ENCODE measurements at regions not wholly inside any gene's neighbourhood (a gene's known extent, or its start where the extent isn't known, plus 50 kb on each side); places are given as distances from the start of the nearest gene placed in this dataset.

- DNase-seq (ENCODE audit: low spot score), result no peak
Measured at GRCh38 chr4:130178106-130178505, 1082.2 kb downstream of the C4orf33 start.

- peak; percentile 3 for DNase-seq (ENCODE audit: low spot score)
Measured at GRCh38 chr4:130183096-130183495, 1087.1 kb downstream of the C4orf33 start.

DNA sequence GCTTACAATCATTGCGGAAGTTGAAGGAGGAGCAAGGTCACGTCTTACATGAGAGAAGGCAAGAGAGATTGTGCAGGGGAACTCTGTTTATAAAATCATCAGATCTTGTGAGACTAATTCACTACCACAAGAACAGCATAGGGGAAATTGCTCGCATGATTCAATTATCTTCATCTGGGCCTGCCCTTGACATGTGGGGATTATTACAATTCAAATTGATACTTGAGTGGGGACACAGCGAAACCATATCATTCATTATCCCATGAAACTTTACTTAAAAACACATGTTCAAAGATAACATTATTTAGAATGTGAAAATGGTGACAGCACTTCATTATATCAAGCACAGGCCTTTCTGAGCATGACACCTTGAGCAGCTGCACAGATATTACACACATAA is 1087.8 kb downstream of the C4orf33 start:
- no peak for DNase-seq (ENCODE audit: low spot score)

DNA sequence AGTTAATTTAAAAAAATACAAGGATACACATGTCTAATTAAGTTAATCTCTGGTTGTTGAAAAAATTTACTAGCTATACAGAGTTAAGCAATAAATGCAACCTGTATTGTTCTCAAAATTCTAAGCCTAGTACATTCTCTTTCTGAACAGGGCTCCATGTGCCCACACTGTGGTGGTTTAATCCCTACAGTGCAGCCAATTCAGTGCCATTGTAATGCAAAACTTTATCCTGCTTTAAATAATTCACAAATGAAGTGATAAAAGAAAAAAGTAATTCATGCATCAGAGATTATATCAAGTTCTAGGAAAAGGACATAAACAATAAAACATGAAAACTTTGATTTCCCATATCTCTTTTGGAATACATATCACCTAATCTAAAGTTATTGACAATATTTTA is 1089.2 kb downstream of the C4orf33 start:
- DNase-seq (ENCODE audit: low spot score), result no peak

DNA sequence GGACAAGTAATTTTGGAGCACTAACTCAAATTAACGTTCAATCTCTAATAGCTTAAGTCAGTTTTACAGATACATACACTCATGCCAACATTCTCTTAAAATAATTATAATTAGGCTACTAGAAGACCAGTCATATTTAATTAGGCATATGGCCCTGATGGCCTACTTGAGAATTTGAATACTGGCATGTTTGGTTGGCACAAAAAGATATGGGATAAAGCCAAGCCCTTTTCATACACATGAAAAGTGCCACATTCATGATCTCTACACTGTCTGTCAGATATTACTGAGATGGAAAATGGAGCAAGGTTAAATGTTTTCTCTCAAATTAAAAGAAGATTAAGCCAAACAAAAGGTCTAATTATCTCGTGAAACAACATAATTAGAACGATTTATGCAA is 1091.0 kb downstream of the C4orf33 start:
- DNase-seq (ENCODE audit: low spot score), result no peak

DNA sequence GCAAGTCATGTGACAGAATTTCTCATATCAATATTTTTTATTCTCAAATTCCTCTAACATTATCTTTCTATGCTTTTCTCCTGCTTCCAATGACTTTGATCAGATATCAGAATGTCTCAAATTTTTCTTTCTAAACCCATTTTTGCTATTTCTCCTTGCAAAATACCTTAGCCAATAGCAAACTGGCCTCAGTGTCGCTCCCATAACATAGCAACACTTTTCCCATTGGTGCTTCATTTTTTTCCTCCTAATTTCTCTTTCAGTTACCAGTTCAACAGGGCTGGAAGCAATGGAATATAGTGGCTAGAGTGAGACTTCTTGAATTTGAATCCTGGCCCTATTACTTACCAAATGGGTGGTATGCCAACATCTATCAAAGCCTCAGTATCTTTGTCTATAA is 1091.6 kb downstream of the C4orf33 start:
- no peak for DNase-seq (ENCODE audit: low spot score)

DNA sequence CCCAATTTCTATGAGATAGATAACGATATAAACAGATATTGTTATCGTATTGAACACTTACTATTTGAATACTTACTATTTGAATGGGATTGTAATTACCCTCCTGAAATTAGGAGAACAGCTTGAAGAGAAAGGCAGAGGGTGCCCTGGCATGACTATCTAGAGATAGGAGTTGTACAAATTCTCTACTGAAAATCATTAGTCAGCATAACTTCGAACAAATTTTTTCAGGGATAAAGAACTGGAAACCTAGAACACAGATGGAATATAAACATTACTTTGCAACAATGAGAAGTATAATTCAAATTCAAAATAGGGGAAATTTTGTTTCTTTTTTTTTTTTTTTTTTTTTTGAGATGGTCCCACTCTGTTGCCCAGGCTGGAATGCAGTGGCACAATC is 1096.8 kb downstream of the C4orf33 start:
- no peak for DNase-seq (ENCODE audit: low spot score)

DNA sequence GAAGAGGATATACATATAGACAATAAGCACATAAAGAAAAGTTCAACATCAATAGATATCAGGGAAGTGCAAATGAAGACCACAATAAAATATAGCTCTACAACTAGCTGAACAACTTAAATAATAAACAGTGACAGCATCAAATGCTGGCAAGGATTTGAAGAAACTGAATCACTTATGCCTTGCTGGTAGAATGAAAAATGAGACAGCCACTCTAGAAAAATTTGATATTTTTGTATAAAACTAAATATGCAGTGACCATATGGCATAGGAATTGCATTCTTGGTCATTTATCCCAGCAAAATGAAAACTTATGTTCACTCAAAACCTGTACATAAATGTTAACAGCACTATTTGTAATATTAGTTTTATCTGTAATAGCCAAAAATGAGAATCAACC is 1102.0 kb downstream of the C4orf33 start:
- no peak for DNase-seq (ENCODE audit: low spot score)

- no peak for DNase-seq (ENCODE audit: low spot score)
Measured at GRCh38 chr4:130203571-130203970, 1107.6 kb downstream of the C4orf33 start.

- DNase-seq (ENCODE audit: low spot score), result peak; percentile 73
Measured at GRCh38 chr4:130210864-130211263, 1114.9 kb downstream of the C4orf33 start.

GRCh38 chr4:130214268-130214667 is 1118.3 kb downstream of the C4orf33 start:
- no peak for DNase-seq (ENCODE audit: low spot score)

DNA sequence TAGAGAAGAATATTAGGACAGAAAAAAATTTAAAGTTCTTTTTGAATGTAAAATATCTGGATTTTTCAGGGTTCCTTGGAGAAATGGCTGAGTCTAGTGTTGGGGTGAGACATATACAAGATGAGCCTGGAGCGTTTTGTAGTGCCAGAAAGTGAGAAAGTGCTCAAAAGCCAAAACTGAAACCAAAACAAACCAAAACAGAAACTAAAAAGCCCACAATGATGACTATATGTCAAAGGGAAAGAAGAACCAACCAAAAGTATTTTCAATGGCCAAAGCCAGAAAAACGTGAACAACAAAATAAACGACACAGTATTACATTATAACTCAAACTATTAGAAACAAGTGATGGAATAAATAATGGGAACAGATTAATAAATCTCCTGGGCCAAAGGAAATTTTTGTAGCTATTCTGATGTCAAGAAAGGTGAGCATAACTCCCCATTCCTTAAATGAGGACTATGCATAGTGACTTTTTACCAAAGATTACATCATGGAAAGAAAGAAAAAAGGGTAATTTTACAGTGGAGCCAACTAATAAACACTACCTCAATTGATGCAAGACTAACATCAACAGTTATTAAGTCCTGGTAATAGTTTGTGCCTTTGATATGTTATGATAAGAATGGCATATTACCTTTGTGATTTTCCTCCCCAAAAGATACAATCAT is 1137.6 kb downstream of the C4orf33 start:
- peak; percentile 59 for DNase-seq (ENCODE audit: low spot score)

DNA sequence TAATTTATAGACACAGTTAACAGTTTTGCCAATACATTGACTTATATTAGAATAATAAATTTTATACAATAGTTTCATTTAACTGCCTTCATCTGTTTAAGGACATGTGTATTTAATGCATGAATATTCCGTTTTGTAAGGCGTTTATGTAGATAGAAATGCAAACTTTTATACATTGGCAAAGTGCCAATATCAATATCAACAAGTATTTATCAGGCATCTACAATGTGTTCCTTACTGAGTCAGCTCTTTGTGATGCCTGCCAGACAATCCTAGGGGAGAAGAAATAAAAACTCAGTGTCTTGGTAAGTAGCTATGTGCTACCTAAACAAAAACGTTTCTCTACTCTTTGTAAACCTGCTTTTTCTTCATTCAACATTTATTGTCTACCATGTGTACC is 1142.2 kb downstream of the C4orf33 start:
- no peak for DNase-seq (ENCODE audit: low spot score)

- no peak for DNase-seq (ENCODE audit: low spot score)
Measured at GRCh38 chr4:130249002-130249401, 1153.0 kb downstream of the C4orf33 start.

DNA sequence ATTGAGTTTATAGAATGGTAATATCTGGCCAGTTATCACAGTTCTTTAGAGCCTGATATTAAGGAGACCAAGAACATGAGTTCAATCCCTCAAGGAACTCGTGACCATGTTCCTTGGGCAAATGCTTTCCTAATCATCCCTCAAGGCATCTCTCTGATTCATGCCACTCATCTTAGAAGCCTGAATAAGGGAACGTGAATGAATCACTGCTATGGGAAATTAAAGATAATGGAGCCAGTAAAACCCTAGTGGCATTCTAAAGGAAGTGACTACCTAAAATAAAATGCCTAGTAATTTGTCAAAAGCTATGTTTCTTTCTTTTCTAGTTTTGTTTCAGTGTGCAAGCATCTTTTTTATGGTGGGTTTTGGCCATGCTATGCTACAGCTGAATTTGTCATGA is 1161.3 kb downstream of the C4orf33 start:
- DNase-seq (ENCODE audit: low spot score), result peak; percentile 87

DNA sequence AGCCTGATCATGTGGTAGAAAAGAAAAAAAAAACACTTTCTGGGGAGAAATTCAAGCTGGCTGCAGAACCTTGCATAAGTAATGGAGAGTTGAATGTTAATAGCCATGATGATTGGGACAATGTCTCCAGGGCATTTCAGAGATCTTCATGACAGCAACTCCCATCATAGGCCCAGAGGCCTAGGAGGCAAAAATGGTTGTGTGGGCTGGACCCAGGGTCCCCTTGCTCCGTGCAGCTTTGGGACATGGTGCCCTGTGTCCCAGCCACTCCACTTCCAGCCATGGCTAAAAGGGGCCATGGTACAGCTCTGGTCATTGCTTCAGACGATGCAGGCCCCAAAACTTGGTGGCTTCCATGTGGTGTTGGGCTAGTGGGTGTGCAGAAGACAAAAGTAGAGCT is 1170.9 kb downstream of the C4orf33 start:
- no peak for DNase-seq (ENCODE audit: low spot score)

- no peak for DNase-seq (ENCODE audit: low spot score)
Measured at GRCh38 chr4:130288576-130288975, 1192.6 kb downstream of the C4orf33 start.

- DNase-seq (ENCODE audit: low spot score), result no peak
Measured at GRCh38 chr4:130293692-130294091, 1197.7 kb downstream of the C4orf33 start.

DNA sequence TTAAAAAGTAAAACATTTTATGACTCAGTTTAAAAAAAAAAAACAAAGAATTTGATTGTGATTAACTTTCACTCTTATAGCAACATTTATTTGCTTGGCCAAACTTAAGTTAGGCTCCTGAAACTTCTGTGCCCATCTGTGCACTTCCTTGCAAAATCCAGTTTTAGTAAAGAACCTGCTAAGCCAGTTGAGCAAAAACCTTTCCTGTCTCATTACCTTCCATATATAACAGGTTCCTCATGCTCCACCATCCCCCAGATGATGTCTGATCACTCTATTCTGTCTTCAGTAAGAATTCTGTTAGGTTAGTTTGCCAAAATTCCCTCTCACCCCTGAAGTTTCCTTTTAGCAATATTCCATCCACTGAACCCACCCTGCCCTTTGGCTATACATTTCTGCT is 1200.5 kb downstream of the C4orf33 start:
- no peak for DNase-seq (ENCODE audit: low spot score)

DNA sequence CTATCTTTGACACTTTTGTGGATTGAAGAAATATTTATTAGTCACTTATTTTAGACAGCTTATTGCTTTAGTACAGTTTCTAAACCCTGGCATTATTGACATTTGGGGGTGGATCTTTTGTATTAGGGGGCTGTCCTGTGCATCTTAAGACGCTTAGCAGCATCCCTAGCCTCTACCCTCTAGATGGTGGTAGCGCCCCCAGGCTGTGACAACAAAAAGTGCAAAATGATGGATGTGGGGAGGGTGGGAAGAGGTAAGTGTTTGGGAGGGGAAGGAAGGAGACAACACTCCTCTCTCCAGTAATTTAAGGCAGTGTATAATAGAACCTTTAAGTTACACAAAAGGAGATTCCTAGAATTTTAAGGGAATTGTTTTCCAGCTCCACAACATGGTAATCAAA is 1210.6 kb downstream of the C4orf33 start:
- no peak for DNase-seq (ENCODE audit: low spot score)

GRCh38 chr4:130309221-130309620 is 1213.3 kb downstream of the C4orf33 start:
- no peak for DNase-seq (ENCODE audit: low spot score)

DNA sequence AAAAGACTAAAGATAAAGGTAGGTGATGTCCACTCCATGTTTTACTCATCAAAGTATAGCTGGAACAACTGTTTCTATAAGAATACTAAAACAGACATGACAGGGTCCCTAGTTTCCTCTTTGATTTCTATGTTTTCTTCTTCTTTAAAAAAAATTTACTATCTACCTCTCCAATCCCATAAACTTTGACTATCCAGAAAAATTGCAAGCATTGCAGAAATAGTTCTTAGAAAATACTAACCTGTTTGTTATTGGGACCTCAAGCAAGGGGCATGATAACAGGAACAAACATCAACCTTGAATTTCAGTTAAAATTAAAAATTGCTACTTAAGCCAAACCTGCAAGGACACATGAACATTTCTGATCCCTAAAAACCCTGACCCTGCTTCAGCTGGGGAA is 1226.5 kb downstream of the C4orf33 start:
- no peak for DNase-seq (ENCODE audit: low spot score)

DNA sequence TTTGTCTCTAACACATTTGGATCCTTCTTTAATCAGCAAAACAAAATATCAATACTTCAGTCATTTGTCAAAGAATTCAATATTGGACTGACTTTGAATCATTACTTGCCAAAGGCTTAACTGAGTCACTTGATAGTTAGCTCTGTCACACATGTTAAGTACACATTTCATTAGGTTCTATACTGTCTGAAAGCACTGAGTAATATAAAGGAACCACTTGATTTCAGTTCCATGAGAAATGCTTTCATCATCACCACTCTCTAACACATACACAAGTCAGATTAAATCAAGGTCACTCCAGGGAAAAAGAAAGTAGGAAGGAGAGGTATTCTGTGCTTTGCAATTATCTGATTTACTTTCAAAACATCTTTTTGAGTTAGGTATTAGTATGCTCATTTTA is 1233.1 kb downstream of the C4orf33 start:
- DNase-seq (ENCODE audit: low spot score), result no peak

GRCh38 chr4:130333241-130333759 is 1237.3 kb downstream of the C4orf33 start:
- DNase-seq (ENCODE audit: low spot score), result no peak
